CD14-positive monocyte (primary cell): ENCODE measurements at regions not wholly inside any gene's neighbourhood (a gene's known extent, or its start where the extent isn't known, plus 50 kb on each side); places are given as distances from the start of the nearest gene placed in this dataset.

Experiments used
- DNase-seq, 3 donors: peaks; one replicate each; pipeline ENCODE4 v3.0.0-alpha.2; 2011 to 2022
- H2AFZ ChIP-seq: 2 replicates; pipeline ENCODE4 v1.6.0; 2012; ENCODE audit warnings: mild to moderate bottlenecking, low read depth, low read length, inconsistent platforms; ENCODE audit not compliant: insufficient read depth, poor library complexity, severe bottlenecking
- H3K27ac ChIP-seq, 2 donors: 1 replicate in 1 of 2; 2 replicates in 1 of 2; pipeline ENCODE4 v1.5.1; 2012 to 2013; ENCODE audit warnings: low read length in 2 of 2, control low read depth in 1 of 2, inconsistent platforms in 1 of 2, low read depth in 1 of 2, mild to moderate bottlenecking in 1 of 2
- H3K27me3 ChIP-seq, 2 donors: one replicate each; pipeline versions ENCODE4 v1.6.0 to v1.6.1; 2011 to 2013; ENCODE audit warnings: low read length in 2 of 2; ENCODE audit not compliant: control insufficient read depth in 2 of 2, insufficient read depth in 2 of 2
- H3K36me3 ChIP-seq, 2 donors: replicated peaks in 1 of 2; 1 replicate in 1 of 2; 2 replicates in 1 of 2; pipeline versions ENCODE4 v1.5.1 to v1.6.1; 2012 to 2013; ENCODE audit warnings: low read length in 2 of 2, control low read depth in 1 of 2, inconsistent platforms in 1 of 2, mild to moderate bottlenecking in 1 of 2; ENCODE audit not compliant: insufficient read depth in 2 of 2, control insufficient read depth in 1 of 2
- H3K4me1 ChIP-seq, 2 donors: 1 replicate in 1 of 2; 2 replicates in 1 of 2; pipeline versions ENCODE4 v1.5.1 to v1.6.1; 2012 to 2013; ENCODE audit warnings: low read length in 2 of 2, control low read depth in 1 of 2, inconsistent platforms in 1 of 2, mild to moderate bottlenecking in 1 of 2, moderate library complexity in 1 of 2; ENCODE audit not compliant: insufficient read depth in 2 of 2, control insufficient read depth in 1 of 2
- H3K4me2 ChIP-seq: replicated peaks from 2 replicates; pipeline ENCODE3; 2012; ENCODE audit warnings: low read length, moderate library complexity, mild to moderate bottlenecking; ENCODE audit not compliant: poor library complexity, severe bottlenecking; ENCODE audit errors: extremely low read depth
- H3K4me3 ChIP-seq, 3 experiments: fragments of 200-600 bp in 1 of 3; sonication (generic) in 1 of 3; replicated peaks in 1 of 3; 1 replicate in 2 of 3; 2 replicates in 1 of 3; pipeline ENCODE4 v1.5.1; 2011 to 2013; ENCODE audit warnings: low read length in 3 of 3, mild to moderate bottlenecking in 3 of 3, control low read depth in 2 of 3, low read depth in 2 of 3, inconsistent platforms in 1 of 3, moderate library complexity in 1 of 3
- H3K79me2 ChIP-seq: 2 replicates; pipeline ENCODE4 v1.6.0; 2012; ENCODE audit warnings: mild to moderate bottlenecking, control low read depth, inconsistent platforms, low read length, moderate library complexity; ENCODE audit not compliant: insufficient read depth
- H3K9ac ChIP-seq: 2 replicates; pipeline ENCODE4 v1.6.0; 2017; ENCODE audit warnings: low read length, mild to moderate bottlenecking; ENCODE audit not compliant: insufficient read depth, poor library complexity, severe bottlenecking
- H3K9me3 ChIP-seq, 2 donors: replicated peaks in 1 of 2; 1 replicate in 1 of 2; 2 replicates in 1 of 2; pipeline versions ENCODE4 v1.5.1 to v1.6.1; 2012 to 2013; ENCODE audit warnings: low read length in 2 of 2, control low read depth in 1 of 2; ENCODE audit not compliant: control insufficient read depth in 1 of 2, insufficient read depth in 1 of 2
- H4K20me1 ChIP-seq: 2 replicates; pipeline ENCODE4 v1.6.0; 2012; ENCODE audit warnings: mild to moderate bottlenecking, low read length, control low read depth, moderate library complexity; ENCODE audit not compliant: insufficient read depth
- H3K27ac Mint-ChIP-seq, 7 donors: one replicate each; pipeline ENCODE4 v1.8.0; 2020; ENCODE audit warnings: mild to moderate bottlenecking in 7 of 7, mixed read lengths in 7 of 7, moderate library complexity in 6 of 7, inconsistent platforms in 2 of 7
- H3K27me3 Mint-ChIP-seq, 3 donors: one replicate each; pipeline ENCODE4 v1.8.0; 2021 to 2022; ENCODE audit warnings: low read depth in 3 of 3, mild to moderate bottlenecking in 3 of 3, mixed read lengths in 3 of 3, moderate library complexity in 3 of 3, inconsistent platforms in 1 of 3
- H3K36me3 Mint-ChIP-seq, 2 donors: one replicate each; pipeline ENCODE4 v1.8.0; 2020; ENCODE audit warnings: mixed read lengths in 2 of 2, inconsistent platforms in 1 of 2, mild to moderate bottlenecking in 1 of 2
- H3K4me1 Mint-ChIP-seq: one replicate; pipeline ENCODE4 v1.8.0; 2020; ENCODE audit warnings: mild to moderate bottlenecking, mixed read lengths
- H3K4me3 Mint-ChIP-seq, 2 donors: one replicate each; pipeline ENCODE4 v1.8.0; 2020; ENCODE audit warnings: mild to moderate bottlenecking in 2 of 2, mixed read lengths in 2 of 2, moderate library complexity in 1 of 2
- H3K9me3 Mint-ChIP-seq, 7 donors: one replicate each; pipeline ENCODE4 v1.8.0; 2020 to 2022; ENCODE audit warnings: mixed read lengths in 7 of 7, mild to moderate bottlenecking in 6 of 7, moderate library complexity in 6 of 7, inconsistent platforms in 2 of 7
- WGBS: methylation state at CpG from one replicate; pipeline ENCODE4 v1.1.5; 2013; ENCODE audit warnings: missing lambda C conversion rate; ENCODE audit not compliant: insufficient coverage; 5-methylcytosine and 5-hydroxymethylcytosine counted together
- intact Hi-C, 2 donors: fragments of 100-400 bp; cut with micrococcal nuclease; formaldehyde crosslinking; loops; one replicate each; pipeline versions ENCODE4 v1.15.0 to v1.15.1; 2023
- TF ChIP-seq, protein P1 (sequence below): fragments of 200-600 bp; IDR thresholded peaks from one replicate; pipeline ENCODE4 v1.8.0; 2022; ENCODE audit warnings: antibody characterized with exemption, mild to moderate bottlenecking

DNA sequence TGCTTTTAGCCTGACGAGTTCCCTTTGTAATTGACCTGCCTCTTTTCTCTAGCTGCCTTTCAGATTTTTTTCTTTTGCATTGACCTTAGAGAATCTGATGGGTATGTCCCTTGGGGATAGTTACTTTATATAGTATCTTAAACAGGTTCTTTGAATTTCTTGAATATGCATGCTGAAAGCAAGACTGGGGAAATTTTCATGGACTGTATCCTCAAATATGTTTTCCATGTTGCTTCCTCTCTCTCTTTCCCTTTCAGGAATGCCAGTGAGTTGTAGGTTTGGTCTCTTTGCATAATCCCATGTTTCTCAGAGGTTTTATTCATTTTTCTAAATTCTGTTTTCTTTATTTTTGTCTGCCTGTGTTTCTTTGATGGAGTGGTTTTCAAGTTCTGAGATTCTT lies 81.8 kb upstream of the CPNE4 start:
- Histone ChIP-seq H3K4me1 (no peaks in the 10 kb centered on the region), H3K4me3 (no peak overlapping the region), H3K79me2 (no peaks in the 10 kb centered on the region), H2AFZ (no peak overlapping the region), H3K4me2 (no peak overlapping the region), H3K9ac (no peak overlapping the region), H4K20me1 (no peaks in the 10 kb centered on the region), H3K36me3 (no peaks in the 10 kb centered on the region), H3K27me3 (no peaks in the 10 kb centered on the region), H3K9me3 (peaks cover 0 to 8% of the 10 kb centered on the region in 2 donors), H3K27ac (no peak overlapping the region)
- Mint-ChIP-seq H3K4me3 (no peak overlapping the region), H3K27ac (no peak overlapping the region), H3K4me1 (no peaks in the 10 kb centered on the region), H3K9me3 (peaks cover 0 to 4% (median 2%) of the 10 kb centered on the region in 7 donors), H3K36me3 (no peaks in the 10 kb centered on the region), H3K27me3 (peaks cover 0 to 4% (median 1%) of the 10 kb centered on the region in 3 donors)
- no CpG with 5 or more reads among the region's 1 CpG for WGBS
- DNase-seq = no peak
- intact Hi-C loops = no loop called here
- TF ChIP-seq, protein P1, sequence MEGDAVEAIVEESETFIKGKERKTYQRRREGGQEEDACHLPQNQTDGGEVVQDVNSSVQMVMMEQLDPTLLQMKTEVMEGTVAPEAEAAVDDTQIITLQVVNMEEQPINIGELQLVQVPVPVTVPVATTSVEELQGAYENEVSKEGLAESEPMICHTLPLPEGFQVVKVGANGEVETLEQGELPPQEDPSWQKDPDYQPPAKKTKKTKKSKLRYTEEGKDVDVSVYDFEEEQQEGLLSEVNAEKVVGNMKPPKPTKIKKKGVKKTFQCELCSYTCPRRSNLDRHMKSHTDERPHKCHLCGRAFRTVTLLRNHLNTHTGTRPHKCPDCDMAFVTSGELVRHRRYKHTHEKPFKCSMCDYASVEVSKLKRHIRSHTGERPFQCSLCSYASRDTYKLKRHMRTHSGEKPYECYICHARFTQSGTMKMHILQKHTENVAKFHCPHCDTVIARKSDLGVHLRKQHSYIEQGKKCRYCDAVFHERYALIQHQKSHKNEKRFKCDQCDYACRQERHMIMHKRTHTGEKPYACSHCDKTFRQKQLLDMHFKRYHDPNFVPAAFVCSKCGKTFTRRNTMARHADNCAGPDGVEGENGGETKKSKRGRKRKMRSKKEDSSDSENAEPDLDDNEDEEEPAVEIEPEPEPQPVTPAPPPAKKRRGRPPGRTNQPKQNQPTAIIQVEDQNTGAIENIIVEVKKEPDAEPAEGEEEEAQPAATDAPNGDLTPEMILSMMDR = no peak

DNA sequence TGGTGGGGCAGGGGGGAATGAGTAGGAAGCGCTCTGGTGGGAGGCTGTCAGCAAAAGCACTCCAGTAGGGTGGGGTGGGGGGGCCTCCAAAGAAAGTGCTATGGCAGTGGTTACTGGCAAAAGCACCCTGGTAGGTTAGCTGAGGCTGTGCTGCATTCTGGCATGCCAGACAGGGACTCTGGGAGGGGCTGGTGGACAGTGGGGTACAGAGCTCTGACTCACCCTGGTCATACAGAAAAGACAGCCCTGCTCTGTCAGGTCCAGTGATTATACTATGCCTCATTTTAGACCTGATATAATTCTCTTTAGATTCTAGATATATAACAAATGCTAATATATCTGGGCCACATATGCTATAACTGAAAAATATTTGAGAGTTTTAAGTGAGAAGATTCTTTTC lies 82.8 kb upstream of the CPNE4 start:
- Histone ChIP-seq H2AFZ (no peak overlapping the region), H3K9me3 (peaks cover 0 to 8% of the 10 kb centered on the region in 2 donors), H3K4me3 (no peak overlapping the region), H3K36me3 (no peaks in the 10 kb centered on the region), H4K20me1 (no peaks in the 10 kb centered on the region), H3K79me2 (no peaks in the 10 kb centered on the region), H3K4me2 (no peak overlapping the region), H3K27me3 (no peaks in the 10 kb centered on the region), H3K4me1 (no peaks in the 10 kb centered on the region), H3K27ac (no peak overlapping the region), H3K9ac (no peak overlapping the region)
- Mint-ChIP-seq H3K36me3 (no peaks in the 10 kb centered on the region), H3K4me1 (no peaks in the 10 kb centered on the region), H3K27ac (no peak overlapping the region), H3K4me3 (no peak overlapping the region), H3K27me3 (peaks cover 1 to 4% (median 2%) of the 10 kb centered on the region in 3 donors), H3K9me3 (peaks cover 0 to 8% (median 4%) of the 10 kb centered on the region in 7 donors)
- DNase-seq = no peak
- TF ChIP-seq, protein P1 = no peak
- intact Hi-C loops = no loop called here
- WGBS = no CpG with 5 or more reads among the region's 1 CpG
